HL-60 (cell line): ENCODE measurements at regions not wholly inside any gene's neighbourhood (a gene's known extent, or its start where the extent isn't known, plus 50 kb on each side); places are given as distances from the start of the nearest gene placed in this dataset.

Experiments
- GABPA ChIP-seq: IDR thresholded peaks from 2 replicates; pipeline ENCODE4 v1.6.1; 2012; ENCODE audit warnings: low read depth
- POLR2AphosphoS5 ChIP-seq: IDR thresholded peaks from 2 replicates; pipeline ENCODE4 v1.6.1; 2012; ENCODE audit warnings: low read depth
- SPI1 ChIP-seq: IDR thresholded peaks from 2 replicates; pipeline ENCODE4 v1.6.1; 2012; ENCODE audit warnings: low read depth, mild to moderate bottlenecking, borderline replicate concordance
- TF ChIP-seq, protein P1 (sequence below): IDR thresholded peaks from one replicate; pipeline ENCODE4 v1.5.1; 2011; ENCODE audit warnings: low read length, control low read depth, inconsistent platforms; ENCODE audit not compliant: insufficient read depth
- TF ChIP-seq, protein P2 (sequence below): IDR thresholded peaks from 2 replicates; pipeline ENCODE4 v1.6.1; 2012; ENCODE audit warnings: low read depth; ENCODE audit not compliant: insufficient replicate concordance

DNA sequence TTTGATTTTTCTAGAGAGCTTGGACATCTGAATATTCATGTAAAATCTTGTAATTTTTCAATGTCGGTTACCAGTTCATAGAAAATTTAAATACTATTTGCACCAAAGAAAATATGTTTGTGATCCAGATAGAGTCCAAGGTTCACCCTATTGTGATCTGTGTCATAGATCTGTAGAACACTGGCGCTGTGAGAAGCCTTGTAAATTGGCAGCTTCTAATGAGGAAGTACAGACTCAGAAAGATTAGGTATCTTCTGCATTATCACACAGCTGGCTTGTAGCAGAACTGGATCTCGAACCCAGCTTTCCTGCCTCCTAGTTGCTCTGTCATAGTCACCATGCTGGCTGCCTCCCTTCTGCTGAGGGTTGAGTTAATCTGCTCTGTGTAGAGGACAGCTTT, 106.5 kb upstream of the PAK3 start:
- TF ChIP-seq, protein P1, sequence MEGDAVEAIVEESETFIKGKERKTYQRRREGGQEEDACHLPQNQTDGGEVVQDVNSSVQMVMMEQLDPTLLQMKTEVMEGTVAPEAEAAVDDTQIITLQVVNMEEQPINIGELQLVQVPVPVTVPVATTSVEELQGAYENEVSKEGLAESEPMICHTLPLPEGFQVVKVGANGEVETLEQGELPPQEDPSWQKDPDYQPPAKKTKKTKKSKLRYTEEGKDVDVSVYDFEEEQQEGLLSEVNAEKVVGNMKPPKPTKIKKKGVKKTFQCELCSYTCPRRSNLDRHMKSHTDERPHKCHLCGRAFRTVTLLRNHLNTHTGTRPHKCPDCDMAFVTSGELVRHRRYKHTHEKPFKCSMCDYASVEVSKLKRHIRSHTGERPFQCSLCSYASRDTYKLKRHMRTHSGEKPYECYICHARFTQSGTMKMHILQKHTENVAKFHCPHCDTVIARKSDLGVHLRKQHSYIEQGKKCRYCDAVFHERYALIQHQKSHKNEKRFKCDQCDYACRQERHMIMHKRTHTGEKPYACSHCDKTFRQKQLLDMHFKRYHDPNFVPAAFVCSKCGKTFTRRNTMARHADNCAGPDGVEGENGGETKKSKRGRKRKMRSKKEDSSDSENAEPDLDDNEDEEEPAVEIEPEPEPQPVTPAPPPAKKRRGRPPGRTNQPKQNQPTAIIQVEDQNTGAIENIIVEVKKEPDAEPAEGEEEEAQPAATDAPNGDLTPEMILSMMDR = no peak
- TF ChIP-seq SPI1 (no peak), POLR2AphosphoS5 (no peak), GABPA (no peak)
- TF ChIP-seq, protein P2, sequence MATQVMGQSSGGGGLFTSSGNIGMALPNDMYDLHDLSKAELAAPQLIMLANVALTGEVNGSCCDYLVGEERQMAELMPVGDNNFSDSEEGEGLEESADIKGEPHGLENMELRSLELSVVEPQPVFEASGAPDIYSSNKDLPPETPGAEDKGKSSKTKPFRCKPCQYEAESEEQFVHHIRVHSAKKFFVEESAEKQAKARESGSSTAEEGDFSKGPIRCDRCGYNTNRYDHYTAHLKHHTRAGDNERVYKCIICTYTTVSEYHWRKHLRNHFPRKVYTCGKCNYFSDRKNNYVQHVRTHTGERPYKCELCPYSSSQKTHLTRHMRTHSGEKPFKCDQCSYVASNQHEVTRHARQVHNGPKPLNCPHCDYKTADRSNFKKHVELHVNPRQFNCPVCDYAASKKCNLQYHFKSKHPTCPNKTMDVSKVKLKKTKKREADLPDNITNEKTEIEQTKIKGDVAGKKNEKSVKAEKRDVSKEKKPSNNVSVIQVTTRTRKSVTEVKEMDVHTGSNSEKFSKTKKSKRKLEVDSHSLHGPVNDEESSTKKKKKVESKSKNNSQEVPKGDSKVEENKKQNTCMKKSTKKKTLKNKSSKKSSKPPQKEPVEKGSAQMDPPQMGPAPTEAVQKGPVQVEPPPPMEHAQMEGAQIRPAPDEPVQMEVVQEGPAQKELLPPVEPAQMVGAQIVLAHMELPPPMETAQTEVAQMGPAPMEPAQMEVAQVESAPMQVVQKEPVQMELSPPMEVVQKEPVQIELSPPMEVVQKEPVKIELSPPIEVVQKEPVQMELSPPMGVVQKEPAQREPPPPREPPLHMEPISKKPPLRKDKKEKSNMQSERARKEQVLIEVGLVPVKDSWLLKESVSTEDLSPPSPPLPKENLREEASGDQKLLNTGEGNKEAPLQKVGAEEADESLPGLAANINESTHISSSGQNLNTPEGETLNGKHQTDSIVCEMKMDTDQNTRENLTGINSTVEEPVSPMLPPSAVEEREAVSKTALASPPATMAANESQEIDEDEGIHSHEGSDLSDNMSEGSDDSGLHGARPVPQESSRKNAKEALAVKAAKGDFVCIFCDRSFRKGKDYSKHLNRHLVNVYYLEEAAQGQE = no peak
